Small intestine (tissue), 7 donors: ENCODE measurements at regions not wholly inside any gene's neighbourhood (a gene's known extent, or its start where the extent isn't known, plus 50 kb on each side); places are given as distances from the start of the nearest gene placed in this dataset.

Source experiments
- DNase-seq, 2 donors: peaks; one replicate each; pipeline versions ENCODE4 v3.0.0 to v3.0.0-alpha.2; 2013
- FAIRE-seq: peaks from 2 replicates; lab custom pipeline; 2012; peaks lifted over from hg19 to GRCh38; lab: Jason Lieb, UNC
- H3K27ac ChIP-seq, 3 donors: one replicate each; pipeline ENCODE4 v1.5.1; 2013; ENCODE audit warnings: low read length in 2 of 3, mild to moderate bottlenecking in 2 of 3, control low read depth in 1 of 3, inconsistent platforms in 1 of 3, low read depth in 1 of 3, moderate library complexity in 1 of 3
- H3K27me3 ChIP-seq, 3 donors: one replicate each; pipeline ENCODE4 v1.6.1; 2013; ENCODE audit warnings: low read length in 3 of 3, inconsistent platforms in 1 of 3; ENCODE audit not compliant: control insufficient read depth in 3 of 3, insufficient read depth in 3 of 3
- H3K36me3 ChIP-seq, 3 donors: one replicate each; pipeline ENCODE4 v1.6.1; 2013; ENCODE audit warnings: low read length in 3 of 3, inconsistent platforms in 1 of 3, low read depth in 1 of 3, mild to moderate bottlenecking in 1 of 3, moderate library complexity in 1 of 3; ENCODE audit not compliant: control insufficient read depth in 3 of 3, insufficient read depth in 2 of 3
- H3K4me1 ChIP-seq, 3 donors: one replicate each; pipeline ENCODE4 v1.6.1; 2013; ENCODE audit warnings: low read length in 2 of 3, inconsistent platforms in 1 of 3, low read depth in 1 of 3, mild to moderate bottlenecking in 1 of 3, moderate library complexity in 1 of 3; ENCODE audit not compliant: control insufficient read depth in 3 of 3, insufficient read depth in 2 of 3
- H3K4me3 ChIP-seq, 3 donors: one replicate each; pipeline ENCODE4 v1.5.1; 2013; ENCODE audit warnings: low read length in 3 of 3, control low read depth in 1 of 3, inconsistent platforms in 1 of 3, low read depth in 1 of 3, mild to moderate bottlenecking in 1 of 3, moderate library complexity in 1 of 3
- H3K9me3 ChIP-seq, 2 donors: one replicate each; pipeline ENCODE4 v1.6.1; 2013; ENCODE audit warnings: low read depth in 1 of 2, low read length in 1 of 2; ENCODE audit not compliant: control insufficient read depth in 2 of 2, insufficient read depth in 1 of 2
- WGBS, 3 donors: extraction: QIAGEN DNeasy Blood & Tissue Kit; methylation state at CpG; one replicate each; pipeline ENCODE4 v1.1.7; 2013; 5-methylcytosine and 5-hydroxymethylcytosine counted together
- donor health status: healthy with polysubstance abuse.
- donor health status: control.
- donor health status: control.
- donor health status: Bipolar disorder and iron deficiency.
- donor health status: healthy.

- FAIRE-seq: no peak
- H3K4me3 ChIP-seq: no peak overlapping the region
- H3K36me3 ChIP-seq: no peaks in the 10 kb centered on the region
- H3K27ac ChIP-seq: no peak overlapping the region
- no peaks in the 10 kb centered on the region for H3K27me3 ChIP-seq
- DNase-seq: no peak
- H3K9me3 ChIP-seq: no peaks in the 10 kb centered on the region
- WGBS, 3 donors: 80 to 87% (median 86%) methylated on average over 5 of the region's 5 CpGs
- peaks cover 0 to 1% (median 0%) of the 10 kb centered on the region in 3 donors for H3K4me1 ChIP-seq
Observed at GRCh38 chr6:17047889-17048288, 54.0 kb upstream of the STMND1 start.

- Histone ChIP-seq H3K27me3 (no peaks in the 10 kb centered on the region), H3K4me3 (no peak overlapping the region), H3K9me3 (no peaks in the 10 kb centered on the region), H3K27ac (no peak overlapping the region), H3K36me3 (no peaks in the 10 kb centered on the region), H3K4me1 (peaks cover 0 to 5% (median 0%) of the 10 kb centered on the region in 3 donors)
- 39 to 47% (median 41%) methylated on average over 4 of the region's 4 CpGs for WGBS, 3 donors
- no peak for DNase-seq
- FAIRE-seq: no peak
Observed at GRCh38 chr6:17045581-17046322, 56.1 kb upstream of the STMND1 start.

DNA sequence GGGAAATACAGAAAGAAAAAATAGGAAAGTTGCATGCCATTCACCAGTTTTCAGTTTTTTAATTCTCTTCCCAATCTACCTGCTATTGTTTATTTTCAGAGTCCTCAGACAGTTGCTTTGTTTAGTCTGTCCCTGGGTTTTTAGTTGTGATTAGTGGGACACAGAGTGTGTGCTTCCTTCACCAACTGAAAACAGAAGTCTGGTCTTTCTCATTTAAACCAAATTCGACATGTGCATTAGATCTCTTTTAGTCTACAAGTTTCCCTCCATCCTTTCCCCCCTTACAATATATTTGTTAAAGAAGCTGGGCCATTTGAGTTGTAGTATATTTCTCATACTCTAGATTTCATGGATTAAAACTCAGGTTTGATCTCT is 58.7 kb upstream of the STMND1 start:
- no peak for FAIRE-seq
- peaks cover 0 to 5% (median 0%) of the 10 kb centered on the region in 3 donors for H3K4me1 ChIP-seq
- WGBS, 3 donors: 64 to 71% (median 64%) methylated on average over 1 of the region's 1 CpG
- no peak for DNase-seq
- H3K9me3 ChIP-seq: no peaks in the 10 kb centered on the region
- H3K27me3 ChIP-seq: no peaks in the 10 kb centered on the region
- H3K4me3 ChIP-seq: no peak overlapping the region
- no peaks in the 10 kb centered on the region for H3K36me3 ChIP-seq
- H3K27ac ChIP-seq: no peak overlapping the region

DNA sequence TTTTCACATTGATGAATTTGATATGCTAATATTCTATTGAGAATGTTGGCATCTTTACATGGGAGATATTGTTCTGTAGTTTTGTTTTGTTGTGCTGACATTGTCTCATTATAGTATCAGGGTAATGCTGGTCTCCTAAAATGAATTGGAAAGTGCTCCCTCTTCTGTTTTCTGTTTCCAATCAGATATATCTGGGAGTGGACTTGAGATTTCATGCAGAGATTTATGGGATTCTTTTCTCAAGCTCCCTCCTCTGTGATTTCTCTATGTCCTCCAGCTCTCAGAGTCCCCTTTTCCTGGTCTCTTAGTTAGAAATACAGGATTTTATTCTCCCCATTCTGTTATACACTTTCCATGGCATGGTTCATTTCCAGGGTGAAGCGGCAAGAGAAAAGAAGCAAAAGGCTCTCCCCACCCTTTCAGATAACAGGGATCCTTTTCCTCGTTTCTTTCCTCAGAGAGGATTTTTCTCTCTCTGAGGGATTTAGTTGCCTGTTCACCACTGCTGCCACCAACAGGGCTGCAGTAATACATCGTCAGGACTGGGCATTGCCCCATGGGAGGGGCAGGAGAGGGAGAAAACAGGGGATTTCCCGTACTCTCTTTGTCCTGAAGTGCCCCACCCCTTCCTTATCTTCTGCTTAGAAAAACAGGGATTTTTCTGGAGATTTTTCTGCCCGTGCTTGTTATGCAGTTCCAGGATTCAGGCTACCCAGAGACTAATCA is 59.3 kb upstream of the STMND1 start:
- no peak for FAIRE-seq
- H3K9me3 ChIP-seq: no peaks in the 10 kb centered on the region
- peaks cover 0 to 5% (median 0%) of the 10 kb centered on the region in 3 donors for H3K4me1 ChIP-seq
- peak; percentile 19 to 64 for DNase-seq
- no peaks in the 10 kb centered on the region for H3K36me3 ChIP-seq
- no peak overlapping the region for H3K4me3 ChIP-seq
- WGBS, 3 donors: 2 to 15% (median 9%) methylated on average over 5 of the region's 5 CpGs
- no peaks in the 10 kb centered on the region for H3K27me3 ChIP-seq
- H3K27ac ChIP-seq: no peak overlapping the region

- H3K27me3 ChIP-seq: no peaks in the 10 kb centered on the region
- H3K4me1 ChIP-seq: peaks cover 0 to 9% (median 0%) of the 10 kb centered on the region in 3 donors
- DNase-seq: no peak
- H3K27ac ChIP-seq: no peak overlapping the region
- H3K36me3 ChIP-seq: no peaks in the 10 kb centered on the region
- H3K4me3 ChIP-seq: no peak overlapping the region
- no peak for FAIRE-seq
- WGBS, 3 donors: 83 to 93% (median 88%) methylated on average over 4 of the region's 4 CpGs
- H3K9me3 ChIP-seq: no peaks in the 10 kb centered on the region
Observed at GRCh38 chr6:17039266-17039665, 62.6 kb upstream of the STMND1 start.

GRCh38 chr6:17038316-17038715 is 63.5 kb upstream of the STMND1 start:
- 78 to 86% (median 79%) methylated on average over 2 of the region's 2 CpGs for WGBS, 3 donors
- FAIRE-seq (no peak), DNase-seq (no peak)
- Histone ChIP-seq H3K9me3 (no peaks in the 10 kb centered on the region), H3K27me3 (no peaks in the 10 kb centered on the region), H3K4me1 (peaks cover 0 to 9% (median 0%) of the 10 kb centered on the region in 3 donors), H3K4me3 (no peak overlapping the region), H3K27ac (no peak overlapping the region), H3K36me3 (no peaks in the 10 kb centered on the region)

GRCh38 chr6:17036065-17036393 is 65.8 kb upstream of the STMND1 start:
- Histone ChIP-seq H3K36me3 (no peaks in the 10 kb centered on the region), H3K27me3 (no peaks in the 10 kb centered on the region), H3K9me3 (no peaks in the 10 kb centered on the region), H3K4me3 (no peak overlapping the region), H3K4me1 (peaks cover 0 to 4% (median 0%) of the 10 kb centered on the region in 3 donors), H3K27ac (no peak overlapping the region)
- 34 to 69% (median 40%) methylated on average over 5 of the region's 5 CpGs for WGBS, 3 donors
- FAIRE-seq (no peak), DNase-seq (no peak)

DNA sequence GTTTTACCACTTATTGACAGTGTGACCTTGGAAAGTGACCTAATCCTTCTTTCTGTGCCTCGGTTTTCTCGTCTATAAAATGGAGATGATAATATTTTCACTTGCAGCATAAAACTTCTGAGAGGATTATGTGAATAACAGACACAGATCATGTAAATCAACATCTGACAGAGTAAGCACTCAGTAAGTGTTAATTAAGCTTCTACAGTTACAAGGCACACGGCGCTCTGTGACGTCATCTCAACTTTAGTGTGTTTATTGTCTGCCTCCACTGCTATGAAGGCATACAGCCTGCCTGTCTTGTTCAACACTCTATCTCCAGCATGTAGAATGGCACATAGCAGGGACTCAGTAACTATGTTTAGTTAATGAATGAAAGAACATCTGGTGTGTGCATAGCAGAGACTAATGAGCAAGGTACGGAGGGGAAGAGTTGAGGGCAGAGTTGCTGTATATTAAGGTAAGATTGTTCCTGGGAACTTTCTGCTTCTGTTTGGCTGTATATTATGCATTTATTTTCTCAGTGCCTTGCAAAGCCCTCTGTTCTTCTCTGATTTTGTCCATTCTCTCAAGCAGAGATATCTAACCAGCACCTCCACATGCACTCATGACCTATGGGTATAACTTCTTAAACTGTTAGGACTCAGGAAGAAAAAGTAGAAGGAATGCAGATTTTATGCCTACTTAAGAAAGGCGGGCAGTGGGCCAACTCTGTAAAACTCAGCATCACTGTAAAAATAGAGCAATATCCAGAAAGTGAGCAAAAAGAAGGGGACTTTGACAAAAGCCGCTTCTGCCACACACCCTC is 66.4 kb upstream of the STMND1 start:
- Histone ChIP-seq H3K4me3 (no peak overlapping the region), H3K9me3 (no peaks in the 10 kb centered on the region), H3K36me3 (no peaks in the 10 kb centered on the region), H3K4me1 (peaks cover 0 to 4% (median 0%) of the 10 kb centered on the region in 3 donors), H3K27me3 (no peaks in the 10 kb centered on the region), H3K27ac (no peak overlapping the region)
- WGBS, 3 donors: 20 to 56% (median 41%) methylated on average over 8 of the region's 8 CpGs
- DNase-seq (peak; percentile 13 to 62), FAIRE-seq (no peak)
